ENCODE measurements at regions not wholly inside any gene's neighbourhood (a gene's known extent, or its start where the extent isn't known, plus 50 kb on each side); places are given as distances from the start of the nearest gene placed in this dataset.

- H3K36me3 Mint-ChIP-seq, result no peaks in the 10 kb centered on the region
- no peak overlapping the region for H3K4me3 Mint-ChIP-seq
- H3K9me3 Mint-ChIP-seq, result peaks cover 0 to 4% of the 10 kb centered on the region in 2 donors
- H3K4me1 Mint-ChIP-seq, result no peaks in the 10 kb centered on the region
- H3K27ac Mint-ChIP-seq, result no peak overlapping the region
- ATAC-seq (replicated peaks) (no peak), DNase-seq (no peak)
- peaks cover 40 to 68% of the 10 kb centered on the region in 2 donors for H3K27me3 Mint-ChIP-seq
Observed at GRCh38 chr6:33967966-33968724, 164.3 kb upstream of the MLN start.

- Mint-ChIP-seq H3K9me3 (peaks cover 0 to 4% of the 10 kb centered on the region in 2 donors), H3K4me3 (no peak overlapping the region), H3K4me1 (no peaks in the 10 kb centered on the region), H3K36me3 (no peaks in the 10 kb centered on the region), H3K27me3 (peaks cover 44 to 68% of the 10 kb centered on the region in 2 donors), H3K27ac (no peak overlapping the region)
- no peak for DNase-seq
- no peak for ATAC-seq (replicated peaks)
Observed at GRCh38 chr6:33967265-33967767, 163.5 kb upstream of the MLN start.

GRCh38 chr6:33966536-33966935 is 162.7 kb upstream of the MLN start:
- Mint-ChIP-seq H3K27ac (no peak overlapping the region), H3K27me3 (peaks cover 44 to 68% of the 10 kb centered on the region in 2 donors), H3K4me1 (no peaks in the 10 kb centered on the region), H3K36me3 (no peaks in the 10 kb centered on the region), H3K4me3 (no peak overlapping the region), H3K9me3 (peaks cover 0 to 4% of the 10 kb centered on the region in 2 donors)
- DNase-seq (no peak), ATAC-seq (replicated peaks) (no peak)

- H3K27me3 Mint-ChIP-seq, result peaks cover 45 to 68% of the 10 kb centered on the region in 2 donors
- H3K4me1 Mint-ChIP-seq, result no peaks in the 10 kb centered on the region
- H3K27ac Mint-ChIP-seq, result no peak overlapping the region
Observed at GRCh38 chr6:33965766-33966165, 162.0 kb upstream of the MLN start.

GRCh38 chr6:33964387-33964786 is 160.6 kb upstream of the MLN start:
- ATAC-seq (replicated peaks) (no peak), DNase-seq (no peak)
- no peak overlapping the region for H3K4me3 Mint-ChIP-seq
- no peak overlapping the region for H3K27ac Mint-ChIP-seq
- H3K9me3 Mint-ChIP-seq, result peaks cover 0 to 4% of the 10 kb centered on the region in 2 donors
- no peaks in the 10 kb centered on the region for H3K4me1 Mint-ChIP-seq
- H3K27me3 Mint-ChIP-seq, result peaks cover 44 to 54% of the 10 kb centered on the region in 2 donors
- no peaks in the 10 kb centered on the region for H3K36me3 Mint-ChIP-seq

More at GRCh38 chr6:33965766-33966165, 162.0 kb upstream of the MLN start:
- DNase-seq (no peak), ATAC-seq (replicated peaks) (no peak)
- Mint-ChIP-seq H3K36me3 (no peaks in the 10 kb centered on the region), H3K4me3 (no peak overlapping the region), H3K9me3 (peaks cover 0 to 4% of the 10 kb centered on the region in 2 donors)

GRCh38 chr6:33963136-33963750 is 159.4 kb upstream of the MLN start:
- Mint-ChIP-seq H3K9me3 (peaks cover 0 to 4% of the 10 kb centered on the region in 2 donors), H3K4me3 (no peak overlapping the region), H3K27me3 (peaks cover 48 to 52% of the 10 kb centered on the region in 2 donors), H3K27ac (no peak overlapping the region), H3K36me3 (no peaks in the 10 kb centered on the region), H3K4me1 (peaks cover 0 to 2% of the 10 kb centered on the region in 2 donors)
- DNase-seq (no peak), ATAC-seq (replicated peaks) (no peak)

- no peak overlapping the region for H3K4me3 Mint-ChIP-seq
- H3K9me3 Mint-ChIP-seq, result peaks cover 0 to 4% of the 10 kb centered on the region in 2 donors
- H3K27me3 Mint-ChIP-seq, result peaks cover 40 to 49% of the 10 kb centered on the region in 2 donors
- H3K36me3 Mint-ChIP-seq, result no peaks in the 10 kb centered on the region
- DNase-seq, result no peak
- H3K4me1 Mint-ChIP-seq, result peaks cover 0 to 2% of the 10 kb centered on the region in 2 donors
- ATAC-seq (replicated peaks), result no peak
- no peak overlapping the region for H3K27ac Mint-ChIP-seq
Observed at GRCh38 chr6:33962246-33963027, 158.6 kb upstream of the MLN start.

- H3K4me1 Mint-ChIP-seq, result peaks cover 0 to 2% of the 10 kb centered on the region in 2 donors
- peaks cover 0 to 4% of the 10 kb centered on the region in 2 donors for H3K9me3 Mint-ChIP-seq
- peaks cover 38 to 46% of the 10 kb centered on the region in 2 donors for H3K27me3 Mint-ChIP-seq
- no peak overlapping the region for H3K4me3 Mint-ChIP-seq
- H3K36me3 Mint-ChIP-seq, result no peaks in the 10 kb centered on the region
- DNase-seq, result no peak
- ATAC-seq (replicated peaks), result no peak
- no peak overlapping the region for H3K27ac Mint-ChIP-seq
Observed at GRCh38 chr6:33961691-33962090, 157.9 kb upstream of the MLN start.

GRCh38 chr6:33960345-33961313 is 156.8 kb upstream of the MLN start:
- Mint-ChIP-seq H3K36me3 (no peaks in the 10 kb centered on the region), H3K4me1 (peaks cover 0 to 2% of the 10 kb centered on the region in 2 donors), H3K27me3 (peaks cover 35% of the 10 kb centered on the region in 2 donors), H3K4me3 (no peak overlapping the region), H3K9me3 (peaks cover 0 to 4% of the 10 kb centered on the region in 2 donors), H3K27ac (no peak overlapping the region)
- ATAC-seq (replicated peaks) (no peak), DNase-seq (no peak)

GRCh38 chr6:33959661-33960344 is 156.0 kb upstream of the MLN start:
- H3K4me1 Mint-ChIP-seq, result peaks cover under 1 to 2% of the 10 kb centered on the region in 2 donors
- DNase-seq (no peak), ATAC-seq (replicated peaks) (no peak)
- no peaks in the 10 kb centered on the region for H3K36me3 Mint-ChIP-seq
- H3K27ac Mint-ChIP-seq, result no peak overlapping the region
- no peak overlapping the region for H3K4me3 Mint-ChIP-seq
- peaks cover 27 to 28% of the 10 kb centered on the region in 2 donors for H3K27me3 Mint-ChIP-seq
- H3K9me3 Mint-ChIP-seq, result peaks cover 0 to 3% of the 10 kb centered on the region in 2 donors

- no peak for ATAC-seq (replicated peaks)
- DNase-seq, result no peak
- Mint-ChIP-seq H3K36me3 (no peaks in the 10 kb centered on the region), H3K4me1 (peaks cover 6 to 7% of the 10 kb centered on the region in 2 donors), H3K27ac (no peak overlapping the region), H3K9me3 (peaks cover 0 to 1% of the 10 kb centered on the region in 2 donors), H3K4me3 (no peak overlapping the region), H3K27me3 (peaks cover 27 to 31% of the 10 kb centered on the region in 2 donors)
Observed at GRCh38 chr6:33959329-33959651, 155.5 kb upstream of the MLN start.

- Mint-ChIP-seq H3K27ac (peak overlapping the region; percentile 10), H3K4me3 (no peak overlapping the region), H3K36me3 (no peaks in the 10 kb centered on the region), H3K4me1 (peaks cover 7% of the 10 kb centered on the region in 2 donors), H3K27me3 (peaks cover 26 to 27% of the 10 kb centered on the region in 2 donors), H3K9me3 (no peaks in the 10 kb centered on the region)
- no peak for ATAC-seq (replicated peaks)
- DNase-seq, result no peak
Observed at GRCh38 chr6:33958526-33959328, 154.9 kb upstream of the MLN start.
